ENCODE measurements at regions not wholly inside any gene's neighbourhood (a gene's known extent, or its start where the extent isn't known, plus 50 kb on each side); places are given as distances from the start of the nearest gene placed in this dataset.

GRCh38 chr2:195509551-195509950 lies 147.5 kb upstream of the SLC39A10 start:
- TF ChIP-seq, protein P1, sequence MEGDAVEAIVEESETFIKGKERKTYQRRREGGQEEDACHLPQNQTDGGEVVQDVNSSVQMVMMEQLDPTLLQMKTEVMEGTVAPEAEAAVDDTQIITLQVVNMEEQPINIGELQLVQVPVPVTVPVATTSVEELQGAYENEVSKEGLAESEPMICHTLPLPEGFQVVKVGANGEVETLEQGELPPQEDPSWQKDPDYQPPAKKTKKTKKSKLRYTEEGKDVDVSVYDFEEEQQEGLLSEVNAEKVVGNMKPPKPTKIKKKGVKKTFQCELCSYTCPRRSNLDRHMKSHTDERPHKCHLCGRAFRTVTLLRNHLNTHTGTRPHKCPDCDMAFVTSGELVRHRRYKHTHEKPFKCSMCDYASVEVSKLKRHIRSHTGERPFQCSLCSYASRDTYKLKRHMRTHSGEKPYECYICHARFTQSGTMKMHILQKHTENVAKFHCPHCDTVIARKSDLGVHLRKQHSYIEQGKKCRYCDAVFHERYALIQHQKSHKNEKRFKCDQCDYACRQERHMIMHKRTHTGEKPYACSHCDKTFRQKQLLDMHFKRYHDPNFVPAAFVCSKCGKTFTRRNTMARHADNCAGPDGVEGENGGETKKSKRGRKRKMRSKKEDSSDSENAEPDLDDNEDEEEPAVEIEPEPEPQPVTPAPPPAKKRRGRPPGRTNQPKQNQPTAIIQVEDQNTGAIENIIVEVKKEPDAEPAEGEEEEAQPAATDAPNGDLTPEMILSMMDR (IDR thresholded peaks at IDR 0.05; ENCODE audit: poor library complexity) = no peak
- no peak for TF ChIP-seq EZH2 (IDR thresholded peaks at IDR 0.05; ENCODE audit: borderline replicate concordance)
- TF ChIP-seq EZH2phosphoT487 (IDR thresholded peaks at IDR 0.05; ENCODE audit: low read depth, severe bottlenecking, unreplicated experiment) = no peak

All from hepatocyte (in vitro differentiated cells).